ENCODE measurements at regions not wholly inside any gene's neighbourhood (a gene's known extent, or its start where the extent isn't known, plus 50 kb on each side); places are given as distances from the start of the nearest gene placed in this dataset.

DNA sequence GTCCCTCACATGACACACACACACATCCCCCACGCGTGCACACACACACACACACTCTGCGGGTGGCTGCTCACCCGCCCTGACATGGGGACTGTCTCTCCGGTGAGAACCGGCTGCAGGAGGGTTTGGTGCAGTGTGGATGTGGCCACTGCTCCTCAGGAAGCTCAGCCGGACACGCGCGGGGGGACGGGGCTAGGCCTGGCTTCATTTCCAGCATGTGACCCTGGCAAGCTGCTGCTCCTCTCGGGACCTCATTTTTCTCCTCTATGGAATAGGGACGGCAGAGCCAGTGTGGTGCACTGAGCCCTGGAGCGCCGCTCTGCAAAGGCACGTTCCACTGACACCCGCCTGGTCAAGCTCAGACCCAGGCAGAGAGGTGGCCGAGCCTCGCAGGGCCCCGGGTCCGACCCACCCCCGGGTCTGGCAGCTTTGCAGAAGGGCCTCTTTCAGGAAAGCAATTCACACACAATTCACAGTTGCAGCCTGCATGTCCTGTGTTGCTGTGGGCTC is 56.8 kb upstream of the SLCO4A1 start:
- H3K27me3 ChIP-seq (replicated peaks): peaks cover 15% of the 10 kb centered on the region
- no peak for DNase-seq
- H3K27ac ChIP-seq: no peak overlapping the region
- in situ Hi-C loops (cut with HindIII; ENCODE audit: low pct_ligation_motif_present, low sequenced_read_pairs): no loop called here
- no peak overlapping the region for H3K4me3 ChIP-seq (ENCODE audit: low read depth, low read length)
- H3K36me3 ChIP-seq (replicated peaks): no peaks in the 10 kb centered on the region
- no peak for TF ChIP-seq CTCF (IDR thresholded peaks at IDR 0.05; ENCODE audit: low read depth, low read length, missing control alignments)

DNA sequence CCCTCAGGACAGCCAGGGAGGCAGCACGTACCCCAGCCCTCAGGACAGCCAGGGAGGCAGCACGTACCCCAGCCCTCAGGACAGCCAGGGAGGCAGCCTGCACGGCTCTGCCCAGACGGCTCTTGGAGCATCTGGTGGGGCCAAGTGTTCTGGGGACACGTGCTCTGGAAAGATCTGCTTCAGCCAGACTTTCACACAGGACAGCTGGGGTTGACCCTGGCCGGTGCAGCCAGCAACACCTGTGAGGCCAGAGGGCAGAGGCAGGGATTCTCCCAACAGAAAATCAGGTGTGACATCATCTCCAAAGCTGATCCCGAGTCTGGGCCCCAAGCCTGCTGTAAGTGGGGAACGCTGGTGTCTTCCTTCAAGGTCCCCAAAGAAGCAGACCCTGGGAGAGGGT is 55.5 kb upstream of the SLCO4A1 start:
- no peak for TF ChIP-seq CTCF (IDR thresholded peaks at IDR 0.05; ENCODE audit: low read depth, low read length, missing control alignments)
- in situ Hi-C loops (cut with HindIII; ENCODE audit: low pct_ligation_motif_present, low sequenced_read_pairs): no loop called here
- no peak overlapping the region for H3K27ac ChIP-seq

GRCh38 chr20:62587757-62588402 is 54.4 kb upstream of the SLCO4A1 start:
- Histone ChIP-seq H3K27ac (no peak overlapping the region), H3K4me3 (ENCODE audit: low read depth, low read length) (no peak overlapping the region), H3K36me3 (replicated peaks) (no peaks in the 10 kb centered on the region), H3K27me3 (replicated peaks) (peaks cover 6% of the 10 kb centered on the region)
- TF ChIP-seq CTCF (IDR thresholded peaks at IDR 0.05; ENCODE audit: low read depth, low read length, missing control alignments): no peak
- in situ Hi-C loops (cut with HindIII; ENCODE audit: low pct_ligation_motif_present, low sequenced_read_pairs): no loop called here
- DNase-seq: no peak

More for the DNA sequence above, 55.5 kb upstream of the SLCO4A1 start:
- H3K27me3 ChIP-seq (replicated peaks): peaks cover 12% of the 10 kb centered on the region
- no peaks in the 10 kb centered on the region for H3K36me3 ChIP-seq (replicated peaks)
- DNase-seq: no peak
- H3K4me3 ChIP-seq (ENCODE audit: low read depth, low read length): no peak overlapping the region

- in situ Hi-C loops (cut with HindIII; ENCODE audit: low pct_ligation_motif_present, low sequenced_read_pairs): no loop called here
- TF ChIP-seq CTCF (IDR thresholded peaks at IDR 0.05; ENCODE audit: low read depth, low read length, missing control alignments): no peak
- Histone ChIP-seq H3K4me3 (ENCODE audit: low read depth, low read length) (no peak overlapping the region), H3K36me3 (replicated peaks) (no peaks in the 10 kb centered on the region), H3K27ac (no peak overlapping the region), H3K27me3 (replicated peaks) (peaks cover 6% of the 10 kb centered on the region)
- DNase-seq: no peak
These were observed 53.7 kb upstream of the SLCO4A1 start for GRCh38 chr20:62588458-62589149.

GRCh38 chr20:62589150-62589498 is 53.2 kb upstream of the SLCO4A1 start:
- TF ChIP-seq CTCF (IDR thresholded peaks at IDR 0.05; ENCODE audit: low read depth, low read length, missing control alignments): no peak
- H3K27me3 ChIP-seq (replicated peaks): peaks cover 6% of the 10 kb centered on the region
- no peak overlapping the region for H3K4me3 ChIP-seq (ENCODE audit: low read depth, low read length)
- no peak for DNase-seq
- in situ Hi-C loops (cut with HindIII; ENCODE audit: low pct_ligation_motif_present, low sequenced_read_pairs): no loop called here
- no peaks in the 10 kb centered on the region for H3K36me3 ChIP-seq (replicated peaks)
- H3K27ac ChIP-seq: no peak overlapping the region
